ENCODE measurements at regions not wholly inside any gene's neighbourhood (a gene's known extent, or its start where the extent isn't known, plus 50 kb on each side); places are given as distances from the start of the nearest gene placed in this dataset.

DNA sequence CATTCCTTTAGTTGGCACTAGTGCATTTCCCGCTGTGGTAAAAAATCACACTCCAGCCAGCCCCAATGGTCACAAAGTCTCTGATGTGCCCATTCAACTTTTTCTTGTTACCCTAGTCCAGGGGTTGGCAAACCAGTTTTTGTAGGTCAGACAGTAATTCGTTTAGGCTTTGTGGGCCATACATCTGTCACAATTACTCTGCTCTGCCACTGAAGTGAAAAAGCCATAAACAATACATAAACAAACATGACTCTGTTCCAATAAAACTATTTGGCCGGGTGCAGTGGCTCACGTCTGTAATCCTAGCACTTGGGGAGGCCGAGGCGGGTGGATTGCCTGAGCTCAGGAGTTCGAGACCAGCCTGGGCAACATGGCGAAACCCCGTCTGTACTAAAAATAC, 78.5 kb downstream of the POLR2M start:
- Histone ChIP-seq H3K4me1 (replicated peaks in 1 of 4; ENCODE audit: control insufficient read depth in 3 of 4, insufficient read depth in 4 of 4, low read length in 3 of 4) (no peaks in the 10 kb centered on the region), H3K18ac (ENCODE audit: extremely low read depth, low read length) (no peak overlapping the region), H3K56ac (replicated peaks; ENCODE audit: insufficient read length, low read depth, low read length) (no peak overlapping the region), H3K27ac (ENCODE audit: low read depth, low read length) (no peak overlapping the region), H3K23ac (ENCODE audit: insufficient read length) (no peak overlapping the region), H2BK12ac (ENCODE audit: low read depth, low read length) (no peak overlapping the region), H4K91ac (replicated peaks; ENCODE audit: insufficient read length, low read length) (no peak overlapping the region), H3K9me3 (ENCODE audit: insufficient read depth in 2 of 2, low read depth in 1 of 2, low read length in 1 of 2) (no peaks in the 10 kb centered on the region), H2BK120ac (replicated peaks; ENCODE audit: low read depth, low read length) (no peak overlapping the region), H3K36me3 (ENCODE audit: control insufficient read depth in 2 of 4, insufficient read depth in 4 of 4, low read length in 3 of 4) (no peaks in the 10 kb centered on the region), H3K9ac (replicated peaks in 1 of 4; ENCODE audit: extremely low read depth in 1 of 4, low read depth in 3 of 4, low read length in 3 of 4) (no peak overlapping the region), H2AFZ (ENCODE audit: low read length) (no peak overlapping the region), H4K8ac (ENCODE audit: extremely low read depth, insufficient read depth, low read length) (no peak overlapping the region), H4K5ac (ENCODE audit: insufficient read length, low read depth, low read length) (no peak overlapping the region), H3K14ac (ENCODE audit: insufficient read length) (no peak overlapping the region), H2BK20ac (ENCODE audit: low read length) (no peak overlapping the region), H2BK5ac (ENCODE audit: low read depth, low read length) (no peak overlapping the region), H2AK5ac (ENCODE audit: low read depth, low read length) (no peak overlapping the region), H4K20me1 (replicated peaks in 1 of 2; ENCODE audit: control insufficient read depth in 1 of 2, insufficient read depth in 2 of 2, low read length in 2 of 2) (no peaks in the 10 kb centered on the region), H3K4ac (replicated peaks; ENCODE audit: insufficient read length, low read depth, low read length) (no peak overlapping the region), H3K4me3 (ENCODE audit: extremely low read depth in 1 of 4, insufficient read depth in 2 of 4, low read depth in 3 of 4, low read length in 4 of 4) (no peak overlapping the region), H3K79me1 (ENCODE audit: low read depth, low read length) (no peaks in the 10 kb centered on the region), H3K4me2 (ENCODE audit: insufficient read depth in 1 of 2, low read depth in 2 of 2, low read length in 2 of 2) (no peak overlapping the region), H3K79me2 (ENCODE audit: control insufficient read depth in 1 of 2, insufficient read depth in 2 of 2, low read length in 2 of 2) (no peaks in the 10 kb centered on the region), H2BK15ac (ENCODE audit: low read length) (no peak overlapping the region), H3K27me3 (replicated peaks in 1 of 4; ENCODE audit: control insufficient read depth in 3 of 4, extremely low read depth in 1 of 4, insufficient read depth in 3 of 4, low read length in 3 of 4) (no peaks in the 10 kb centered on the region), H3K23me2 (ENCODE audit: low read depth, low read length) (no peaks in the 10 kb centered on the region; the same call in 1 of the 2 replicates)
- POLR2A ChIA-PET (ENCODE audit: partially characterized antibody): no interaction called here
- CTCF ChIA-PET (ENCODE audit: partially characterized antibody): interaction anchor here (0.7 to 2.1 kb wide), 6 partner anchors 12 to 76 kb away, joined by 3 to 6 read pairs (median 4); no protein-coding TSS in a partner anchor
- TF ChIP-seq EGR1 (IDR thresholded peaks at IDR 0.05; ENCODE audit: borderline replicate concordance, low read depth, low read length) (no peak), SP4 (IDR thresholded peaks at IDR 0.05; ENCODE audit: low read length) (no peak), NANOG (IDR thresholded peaks at IDR 0.05; ENCODE audit: insufficient read depth, low read depth, low read length, poor library complexity, severe bottlenecking) (no peak), KDM4A (IDR thresholded peaks at IDR 0.05; ENCODE audit: low read depth, low read length, severe bottlenecking) (no peak), BRCA1 (IDR thresholded peaks at IDR 0.05; ENCODE audit: low read depth, low read length) (no peak), RXRA (IDR thresholded peaks at IDR 0.05; ENCODE audit: insufficient read depth, low read depth, low read length) (no peak), RFX5 (IDR thresholded peaks at IDR 0.05; ENCODE audit: borderline replicate concordance, low read depth, low read length) (no peak), JUND (IDR thresholded peaks at IDR 0.05; ENCODE audit: low read length) (no peak), POU5F1 (IDR thresholded peaks at IDR 0.05; ENCODE audit: low read depth, low read length) (no peak), GTF2F1 (IDR thresholded peaks at IDR 0.05; ENCODE audit: borderline replicate concordance, low read depth, low read length) (no peak), SIX5 (IDR thresholded peaks at IDR 0.05; ENCODE audit: low read depth, low read length) (no peak), TCF12 (IDR thresholded peaks at IDR 0.05; ENCODE audit: low read depth, low read length) (no peak)
- TF ChIP-seq, protein P1, sequence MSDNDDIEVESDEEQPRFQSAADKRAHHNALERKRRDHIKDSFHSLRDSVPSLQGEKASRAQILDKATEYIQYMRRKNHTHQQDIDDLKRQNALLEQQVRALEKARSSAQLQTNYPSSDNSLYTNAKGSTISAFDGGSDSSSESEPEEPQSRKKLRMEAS (IDR thresholded peaks at IDR 0.05): no peak
- 93% methylated on average over 9 of the region's 9 CpGs; no CpG with 5 or more reads in 1 of the 2 experiments for WGBS, 2 experiments (ENCODE audit: extremely low coverage in 1 of 2, insufficient coverage in 1 of 2, insufficient read length in 1 of 2, insufficient replicate concordance in 2 of 2, low coverage in 1 of 2, low lambda C conversion rate in 2 of 2, missing lambda C conversion rate in 1 of 2)
- no peak for FAIRE-seq
- no peak for DNase-seq (ENCODE audit: low read depth in 1 of 2, low spot score in 2 of 2)

Measured in H1 (cell line).